B cell (primary cell): ENCODE measurements at regions not wholly inside any gene's neighbourhood (a gene's known extent, or its start where the extent isn't known, plus 50 kb on each side); places are given as distances from the start of the nearest gene placed in this dataset.

Experiments used
- ATAC-seq: fragments of 200-7000 bp; cut with Tn5 transposase; one replicate; pipeline ENCODE4 v1.10.0; 2021; ENCODE audit warnings: low read depth, mild to moderate bottlenecking, moderate number of reproducible peaks, moderate library complexity
- CTCF ChIA-PET: fragments of 350-600 bp; sonication (Branson Sonifier 250); formaldehyde crosslinking; loops from one replicate; lab custom pipeline; 2021; ENCODE audit warnings: antibody characterized with exemption, inconsistent platforms; lab: Charles Lee
- POLR2A ChIA-PET: fragments of 350-600 bp; sonication (Branson Sonifier 250); formaldehyde crosslinking; loops from one replicate; lab custom pipeline; 2021; ENCODE audit warnings: antibody characterized with exemption; lab: Charles Lee
- DNase-seq: peaks from one replicate; pipeline ENCODE4 v3.0.0; 2013
- H2AFZ ChIP-seq: 2 replicates; pipeline ENCODE4 v1.6.1; 2012; ENCODE audit warnings: mild to moderate bottlenecking, low read depth, low read length; ENCODE audit not compliant: insufficient read depth, poor library complexity, severe bottlenecking
- H3K27ac ChIP-seq, 2 donors: 1 replicate in 1 of 2; 2 replicates in 1 of 2; pipeline ENCODE4 v1.5.1; 2012 to 2013; ENCODE audit warnings: low read length in 2 of 2, mild to moderate bottlenecking in 2 of 2, moderate library complexity in 1 of 2
- H3K27me3 ChIP-seq, 4 experiments: fragments of 200-600 bp in 1 of 4; sonication (generic) in 1 of 4; replicated peaks in 1 of 4; 1 replicate in 2 of 4; 2 replicates in 2 of 4; pipeline versions ENCODE4 v1.6.1 to v1.7.0; 2013 to 2016; ENCODE audit warnings: low read length in 3 of 4, mild to moderate bottlenecking in 2 of 4, mixed read lengths in 1 of 4, moderate library complexity in 1 of 4; ENCODE audit not compliant: insufficient read depth in 4 of 4, control insufficient read depth in 3 of 4; ENCODE audit errors: control extremely low read depth in 1 of 4
- H3K36me3 ChIP-seq, 2 experiments: replicated peaks in 1 of 2; 1 replicate in 1 of 2; 2 replicates in 1 of 2; pipeline versions ENCODE4 v1.6.1 to v1.7.1; 2013; ENCODE audit warnings: low read length in 1 of 2; ENCODE audit not compliant: insufficient read depth in 2 of 2, control insufficient read depth in 1 of 2; ENCODE audit errors: control extremely low read depth in 1 of 2, extremely low read depth in 1 of 2
- H3K4me1 ChIP-seq, 2 donors: fragments of 200-600 bp in 1 of 2; sonication (generic) in 1 of 2; 1 replicate in 1 of 2; 2 replicates in 1 of 2; pipeline versions ENCODE4 v1.5.1 to v1.6.1; 2013 to 2017; ENCODE audit warnings: low read length in 2 of 2; ENCODE audit not compliant: control insufficient read depth in 2 of 2, insufficient read depth in 2 of 2
- H3K4me2 ChIP-seq: replicated peaks from 2 replicates; pipeline ENCODE3; 2012; ENCODE audit warnings: mild to moderate bottlenecking, low read depth, low read length; ENCODE audit not compliant: poor library complexity, severe bottlenecking
- H3K4me3 ChIP-seq, 5 experiments: fragments of 200-600 bp in 1 of 5; sonication (generic) in 1 of 5; 1 replicate in 3 of 5; 2 replicates in 2 of 5; pipeline versions ENCODE4 v1.5.1 to v1.7.0; 2011 to 2016; ENCODE audit warnings: low read length in 4 of 5, mild to moderate bottlenecking in 4 of 5, low read depth in 2 of 5, control low read depth in 1 of 5, moderate library complexity in 1 of 5; ENCODE audit not compliant: insufficient read depth in 1 of 5; ENCODE audit errors: control extremely low read depth in 1 of 5, extremely low read depth in 1 of 5
- H3K79me2 ChIP-seq: fragments of 200-600 bp; sonication (generic); one replicate; pipeline ENCODE4 v1.6.0; 2016; ENCODE audit warnings: low read length; ENCODE audit not compliant: control insufficient read depth, insufficient read depth
- H3K9ac ChIP-seq: fragments of 200-600 bp; sonication (generic); 2 replicates; pipeline ENCODE4 v1.6.1; 2017; ENCODE audit warnings: mild to moderate bottlenecking, low read length, moderate library complexity
- H3K9me3 ChIP-seq, 3 donors: one replicate each; pipeline versions ENCODE4 v1.6.1 to v1.7.1; 2013; ENCODE audit warnings: low read length in 2 of 3; ENCODE audit not compliant: control insufficient read depth in 2 of 3, insufficient read depth in 1 of 3; ENCODE audit errors: control extremely low read depth in 1 of 3
- H4K20me1 ChIP-seq: 2 replicates; pipeline ENCODE4 v1.6.0; 2012; ENCODE audit warnings: mild to moderate bottlenecking, low read length; ENCODE audit not compliant: insufficient read depth, control insufficient read depth, poor library complexity, severe bottlenecking
- H3K27ac Mint-ChIP-seq: one replicate; pipeline ENCODE4 v1.8.0; 2021; ENCODE audit warnings: mixed read lengths
- H3K27me3 Mint-ChIP-seq: one replicate; pipeline ENCODE4 v1.8.0; 2021; ENCODE audit warnings: mixed read lengths
- H3K4me1 Mint-ChIP-seq: one replicate; pipeline ENCODE4 v1.8.0; 2021; ENCODE audit warnings: mixed read lengths
- H3K4me3 Mint-ChIP-seq: one replicate; pipeline ENCODE4 v1.8.0; 2021; ENCODE audit warnings: mixed read lengths
- H3K9me3 Mint-ChIP-seq: one replicate; pipeline ENCODE4 v1.8.0; 2022; ENCODE audit warnings: mixed read lengths; ENCODE audit not compliant: insufficient read depth
- EZH2 ChIP-seq: IDR thresholded peaks from 2 replicates; pipeline ENCODE4 v1.6.1; 2012; ENCODE audit warnings: borderline replicate concordance, low read depth, mild to moderate bottlenecking, moderate library complexity, low read length; ENCODE audit not compliant: insufficient read depth, poor library complexity, severe bottlenecking
- WGBS: methylation state at CpG from one replicate; pipeline ENCODE4 v1.1.5; 2013; ENCODE audit warnings: missing lambda C conversion rate; ENCODE audit not compliant: insufficient coverage; 5-methylcytosine and 5-hydroxymethylcytosine counted together
- intact Hi-C: fragments of 100-400 bp; cut with micrococcal nuclease; formaldehyde crosslinking; loops from one replicate; pipeline ENCODE4 v1.10.0; 2022
- TF ChIP-seq, protein P1 (sequence below): fragments of 200-600 bp; IDR thresholded peaks from one replicate; pipeline ENCODE4 v1.8.0; 2022; ENCODE audit warnings: antibody characterized with exemption, mild to moderate bottlenecking

DNA sequence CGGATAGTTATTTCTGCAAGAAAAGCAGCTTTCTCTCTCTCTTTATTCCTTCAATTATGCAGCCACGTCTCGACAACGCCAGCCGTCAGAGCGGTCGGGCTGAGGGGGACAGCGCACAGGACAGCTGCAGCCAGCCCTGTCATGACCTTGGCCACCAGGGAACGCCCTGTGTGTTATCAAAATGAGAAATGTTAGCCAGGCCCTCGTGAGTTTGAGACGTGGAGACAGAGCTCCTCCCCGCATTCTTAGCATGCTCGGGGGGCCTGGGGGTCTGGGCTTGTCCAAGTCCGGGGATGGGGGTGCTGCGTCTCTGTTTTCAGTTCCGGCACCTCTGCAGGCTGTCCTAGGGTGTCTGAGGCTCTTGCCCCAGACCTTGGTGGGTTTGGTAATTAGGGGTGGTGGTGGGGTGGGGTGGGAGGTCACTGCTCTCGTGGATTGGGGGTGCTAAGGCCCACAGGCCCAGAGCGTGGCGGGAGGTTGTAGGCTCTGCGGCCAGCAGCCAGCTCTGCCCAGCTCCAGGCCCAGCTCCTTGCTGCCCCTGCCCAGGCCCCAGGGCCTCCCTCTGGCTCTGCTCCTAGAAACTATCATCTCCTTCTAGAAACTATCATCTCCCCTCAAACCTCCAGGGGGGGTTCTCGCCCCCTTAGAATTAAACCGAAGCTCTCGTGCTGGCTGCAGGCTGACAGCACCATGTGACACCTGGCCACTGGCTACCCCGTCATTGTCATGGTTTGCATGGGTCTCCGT lies 54.3 kb upstream of the GATA5 start:
- WGBS, result 86% methylated on average over 21 of the region's 25 CpGs
- Histone ChIP-seq H2AFZ (no peak overlapping the region), H3K27me3 (peaks cover 0 to 19% (median 2%) of the 10 kb centered on the region in 4 experiments), H4K20me1 (no peaks in the 10 kb centered on the region), H3K9me3 (peaks cover 0 to 6% (median 0%) of the 10 kb centered on the region in 3 donors), H3K4me2 (no peak overlapping the region), H3K9ac (no peak overlapping the region), H3K27ac (no peak overlapping the region), H3K4me1 (no peaks in the 10 kb centered on the region), H3K79me2 (no peaks in the 10 kb centered on the region), H3K36me3 (no peaks in the 10 kb centered on the region), H3K4me3 (no peak overlapping the region)
- no peaks in the 10 kb centered on the region for H3K4me1 Mint-ChIP-seq
- no peaks in the 10 kb centered on the region for H3K9me3 Mint-ChIP-seq
- no peak for ATAC-seq
- no peak overlapping the region for H3K27ac Mint-ChIP-seq
- intact Hi-C loops, result no loop called here
- H3K4me3 Mint-ChIP-seq, result no peak overlapping the region
- no peak for DNase-seq
- ChIA-PET POLR2A (no interaction called here), CTCF (interaction anchor here (1.0 kb wide), 1 partner anchor 30 kb away, joined by 3 read pairs; no protein-coding TSS in a partner anchor)
- TF ChIP-seq EZH2, result no peak
- TF ChIP-seq, protein P1, sequence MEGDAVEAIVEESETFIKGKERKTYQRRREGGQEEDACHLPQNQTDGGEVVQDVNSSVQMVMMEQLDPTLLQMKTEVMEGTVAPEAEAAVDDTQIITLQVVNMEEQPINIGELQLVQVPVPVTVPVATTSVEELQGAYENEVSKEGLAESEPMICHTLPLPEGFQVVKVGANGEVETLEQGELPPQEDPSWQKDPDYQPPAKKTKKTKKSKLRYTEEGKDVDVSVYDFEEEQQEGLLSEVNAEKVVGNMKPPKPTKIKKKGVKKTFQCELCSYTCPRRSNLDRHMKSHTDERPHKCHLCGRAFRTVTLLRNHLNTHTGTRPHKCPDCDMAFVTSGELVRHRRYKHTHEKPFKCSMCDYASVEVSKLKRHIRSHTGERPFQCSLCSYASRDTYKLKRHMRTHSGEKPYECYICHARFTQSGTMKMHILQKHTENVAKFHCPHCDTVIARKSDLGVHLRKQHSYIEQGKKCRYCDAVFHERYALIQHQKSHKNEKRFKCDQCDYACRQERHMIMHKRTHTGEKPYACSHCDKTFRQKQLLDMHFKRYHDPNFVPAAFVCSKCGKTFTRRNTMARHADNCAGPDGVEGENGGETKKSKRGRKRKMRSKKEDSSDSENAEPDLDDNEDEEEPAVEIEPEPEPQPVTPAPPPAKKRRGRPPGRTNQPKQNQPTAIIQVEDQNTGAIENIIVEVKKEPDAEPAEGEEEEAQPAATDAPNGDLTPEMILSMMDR, result no peak
- peaks cover 11% of the 10 kb centered on the region for H3K27me3 Mint-ChIP-seq

DNA sequence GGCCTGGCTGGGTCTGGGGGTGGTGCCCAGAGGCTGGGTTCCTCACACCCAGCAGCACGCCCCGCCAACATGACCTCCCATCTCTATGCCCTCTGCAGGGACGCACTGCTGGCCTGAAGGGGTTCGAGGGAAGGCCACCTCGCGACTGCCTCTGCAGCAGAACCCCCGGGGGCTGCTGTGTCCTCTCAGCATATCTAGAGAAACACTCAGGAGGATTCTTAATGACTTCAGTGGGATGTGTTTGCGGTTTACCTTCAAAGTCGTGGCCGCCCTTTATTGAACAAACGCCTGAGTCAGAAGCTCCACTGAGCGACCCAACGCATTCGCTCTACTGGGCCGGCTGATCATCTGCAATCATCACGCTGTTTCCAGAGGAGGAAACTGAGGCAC lies 54.8 kb upstream of the GATA5 start:
- Mint-ChIP-seq H3K4me1 (no peaks in the 10 kb centered on the region), H3K4me3 (no peak overlapping the region), H3K27me3 (peaks cover 9% of the 10 kb centered on the region), H3K9me3 (no peaks in the 10 kb centered on the region), H3K27ac (no peak overlapping the region)
- Histone ChIP-seq H3K27ac (no peak overlapping the region), H3K27me3 (peaks cover 0 to 13% (median under 1%) of the 10 kb centered on the region in 4 experiments), H3K9ac (no peak overlapping the region), H3K4me2 (no peak overlapping the region), H3K9me3 (peaks cover 0 to 2% (median 0%) of the 10 kb centered on the region in 3 donors), H3K79me2 (no peaks in the 10 kb centered on the region), H2AFZ (no peak overlapping the region), H4K20me1 (no peaks in the 10 kb centered on the region), H3K36me3 (no peaks in the 10 kb centered on the region), H3K4me3 (no peak overlapping the region), H3K4me1 (no peaks in the 10 kb centered on the region)
- 86% methylated on average over 16 of the region's 16 CpGs for WGBS
- intact Hi-C loops, result no loop called here
- CTCF ChIA-PET, result interaction anchor here (1.6 kb wide), 1 partner anchor 14 kb away, joined by 4 read pairs; no protein-coding TSS in a partner anchor
- TF ChIP-seq, protein P1, result no peak
- no peak for TF ChIP-seq EZH2
- no peak for DNase-seq
- ATAC-seq, result no peak
- POLR2A ChIA-PET, result no interaction called here
